GM12865 (cell line): ENCODE measurements at regions not wholly inside any gene's neighbourhood (a gene's known extent, or its start where the extent isn't known, plus 50 kb on each side); places are given as distances from the start of the nearest gene placed in this dataset.
"Not testable (repeated sequence)": the region's sequence is repeated elsewhere in the genome, so short reads cannot be mapped to it uniquely, and the experiment has no call there.

ENCODE experiments used
- DNase-seq: peaks from one replicate; pipeline ENCODE4 v3.0.0; 2010; ENCODE audit warnings: low read depth
- H3K4me3 ChIP-seq: 2 replicates; pipeline ENCODE4 v1.5.1; 2011; ENCODE audit warnings: mild to moderate bottlenecking, low read depth, low read length, control low read depth
- CTCF ChIP-seq: IDR thresholded peaks from 2 replicates; pipeline ENCODE4 v1.5.1; 2011; ENCODE audit warnings: low read length, control low read depth, low read depth, inconsistent platforms; ENCODE audit not compliant: insufficient read depth; ENCODE audit errors: missing control alignments

- no peak overlapping the region for H3K4me3 ChIP-seq
- no peak for DNase-seq
- TF ChIP-seq CTCF: no peak
Observed at GRCh38 chr16:85517563-85518179, 95.5 kb upstream of the GSE1 start.

- DNase-seq: no peak
- no peak overlapping the region for H3K4me3 ChIP-seq
- no peak for TF ChIP-seq CTCF
Observed at GRCh38 chr16:85518398-85519049, 94.6 kb upstream of the GSE1 start.

- H3K4me3 ChIP-seq, DNase-seq: not testable (repeated sequence)
Observed at GRCh38 chr16:85519050-85519440, 94.1 kb upstream of the GSE1 start.

- TF ChIP-seq CTCF: no peak
- DNase-seq: no peak
- H3K4me3 ChIP-seq: no peak overlapping the region
Observed at GRCh38 chr16:85519540-85520231, 93.4 kb upstream of the GSE1 start.

GRCh38 chr16:85520853-85521521 lies 92.1 kb upstream of the GSE1 start:
- DNase-seq: no peak
- no peak overlapping the region for H3K4me3 ChIP-seq
- no peak for TF ChIP-seq CTCF

GRCh38 chr16:85521552-85522307 lies 91.4 kb upstream of the GSE1 start:
- no peak for DNase-seq
- TF ChIP-seq CTCF: no peak
- H3K4me3 ChIP-seq: no peak overlapping the region
